SK-N-SH (cell line): ENCODE measurements at regions not wholly inside any gene's neighbourhood (a gene's known extent, or its start where the extent isn't known, plus 50 kb on each side); places are given as distances from the start of the nearest gene placed in this dataset.

Experiments
- CTCF ChIA-PET: fragments of 300-600, 350-600 bp; formaldehyde crosslinking; extraction: SDS; loops from one replicate; lab custom pipeline; 2021; lab: Yijun Ruan, JAX
- POLR2A ChIA-PET: fragments of 350-600 bp; sonication (Branson Sonifier 250); formaldehyde crosslinking; extraction: SDS; loops from one replicate; lab custom pipeline; 2020; ENCODE audit warnings: antibody characterized with exemption, inconsistent platforms; lab: Yijun Ruan, JAX
- DNase-seq: peaks from one replicate; pipeline ENCODE4 v3.0.0; 2012
- H2AFZ ChIP-seq: fragments of 200-600 bp; sonication (generic); 2 replicates; pipeline ENCODE4 v1.8.1; 2016; ENCODE audit warnings: antibody characterized with exemption, mild to moderate bottlenecking, low read depth
- H3F3A ChIP-seq: fragments of 200-600 bp; sonication (generic); replicated peaks from 2 replicates; pipeline ENCODE3; 2016; ENCODE audit warnings: antibody characterized with exemption, mild to moderate bottlenecking; ENCODE audit not compliant: insufficient read depth
- H3K27ac ChIP-seq, 2 experiments: fragments of 200-500 bp in 1 of 2; fragments of 200-600 bp in 1 of 2; sonication (Bioruptor generic) in 1 of 2; sonication (generic), shearing (Covaris generic) in 1 of 2; 2 replicates each; pipeline versions ENCODE4 v1.5.1 to v1.6.1; 2014 to 2016; ENCODE audit warnings: low read depth in 2 of 2, inconsistent platforms in 1 of 2, low read length in 1 of 2, mild to moderate bottlenecking in 1 of 2, mixed read lengths in 1 of 2
- H3K27me3 ChIP-seq: fragments of 200-600 bp; sonication (generic), shearing (Covaris generic); 2 replicates; pipeline ENCODE4 v1.6.1; 2016; ENCODE audit warnings: mixed run types; ENCODE audit not compliant: insufficient read depth
- H3K36me3 ChIP-seq, 2 experiments: fragments of 200-500 bp in 1 of 2; fragments of 200-600 bp in 1 of 2; sonication (Bioruptor generic) in 1 of 2; sonication (generic) in 1 of 2; replicated peaks in 1 of 2; 2 replicates each; pipeline versions ENCODE3 to v1.5.1; 2014 to 2016; ENCODE audit warnings: low read length in 1 of 2, mild to moderate bottlenecking in 1 of 2; ENCODE audit not compliant: insufficient read depth in 2 of 2, control insufficient read depth in 1 of 2
- H3K4me1 ChIP-seq, 2 experiments: fragments of 200-500 bp in 1 of 2; fragments of 200-600 bp in 1 of 2; sonication (Bioruptor generic) in 1 of 2; sonication (generic), shearing (Covaris generic) in 1 of 2; 2 replicates each; pipeline versions ENCODE4 v1.5.1 to v1.6.1; 2014 to 2016; ENCODE audit warnings: low read depth in 1 of 2, low read length in 1 of 2, mixed run types in 1 of 2; ENCODE audit not compliant: insufficient read depth in 2 of 2, control insufficient read depth in 1 of 2
- H3K4me2 ChIP-seq: fragments of 200-600 bp; sonication (generic), shearing (Covaris generic); 2 replicates; pipeline ENCODE4 v1.6.1; 2017; ENCODE audit warnings: mixed run types
- H3K4me3 ChIP-seq, 2 experiments: fragments of 200-500 bp in 1 of 2; fragments of 200-600 bp in 1 of 2; sonication (Bioruptor generic) in 1 of 2; sonication (generic), shearing (Covaris generic) in 1 of 2; 2 replicates each; pipeline versions ENCODE4 v1.5.1 to v1.8.1; 2014 to 2016; ENCODE audit warnings: low read depth in 2 of 2, inconsistent platforms in 1 of 2, low read length in 1 of 2, mild to moderate bottlenecking in 1 of 2, mixed read lengths in 1 of 2, moderate library complexity in 1 of 2
- H3K79me2 ChIP-seq: fragments of 200-600 bp; sonication (generic); 2 replicates; pipeline ENCODE4 v1.8.1; 2017; ENCODE audit warnings: mild to moderate bottlenecking; ENCODE audit not compliant: insufficient read depth
- H3K9ac ChIP-seq: fragments of 200-600 bp; sonication (generic); 2 replicates; pipeline ENCODE4 v1.6.1; 2017; ENCODE audit warnings: mixed run types
- H3K9me2 ChIP-seq: fragments of 200-600 bp; sonication (generic); 2 replicates; pipeline ENCODE4 v1.6.1; 2017; ENCODE audit warnings: mixed run types
- H3K9me3 ChIP-seq: fragments of 200-600 bp; sonication (generic); 2 replicates; pipeline ENCODE4 v1.6.1; 2017; ENCODE audit warnings: mixed run types, mild to moderate bottlenecking, moderate library complexity
- H4K20me1 ChIP-seq: fragments of 200-600 bp; sonication (generic); 2 replicates; pipeline ENCODE4 v1.6.1; 2017; ENCODE audit warnings: mild to moderate bottlenecking, mixed run types; ENCODE audit not compliant: insufficient read depth
- CHD2 ChIP-seq: fragments of 150-350 bp; IDR thresholded peaks from 2 replicates; pipeline ENCODE4 v1.6.1; 2018; ENCODE audit warnings: low read length; ENCODE audit not compliant: partially characterized antibody
- EP300 ChIP-seq, 2 experiments: IDR thresholded peaks; 2 replicates each; pipeline versions ENCODE4 v1.4.0 to v1.6.1; 2012; ENCODE audit warnings: borderline replicate concordance in 1 of 2, low read depth in 1 of 2, low read length in 1 of 2
- FOXM1 ChIP-seq: IDR thresholded peaks from 2 replicates; pipeline ENCODE4 v1.4.0; 2012; ENCODE audit warnings: low read depth, mild to moderate bottlenecking
- GABPA ChIP-seq: IDR thresholded peaks from 2 replicates; pipeline ENCODE4 v1.4.0; 2012; ENCODE audit warnings: low read depth, mild to moderate bottlenecking
- JUND ChIP-seq: IDR thresholded peaks from 2 replicates; pipeline ENCODE4 v1.4.0; 2012
- NFIC ChIP-seq: IDR thresholded peaks from 2 replicates; pipeline ENCODE4 v1.4.0; 2012; ENCODE audit warnings: borderline replicate concordance
- RAD21 ChIP-seq: IDR thresholded peaks from 2 replicates; pipeline ENCODE4 v1.6.1; 2012; ENCODE audit warnings: mild to moderate bottlenecking, low read length
- RCOR1 ChIP-seq: fragments of 150-350 bp; IDR thresholded peaks from 2 replicates; pipeline ENCODE4 v1.6.1; 2017; ENCODE audit warnings: antibody characterized with exemption, low read length
- SIN3A ChIP-seq: IDR thresholded peaks from 2 replicates; pipeline ENCODE4 v1.6.1; 2012; ENCODE audit warnings: low read depth, mild to moderate bottlenecking, low read length, moderate library complexity, borderline replicate concordance
- SMC3 ChIP-seq: IDR thresholded peaks from 2 replicates; pipeline ENCODE4 v1.6.1; 2012; ENCODE audit warnings: low read depth, low read length, improper control_type of control experiment
- TAF1 ChIP-seq: IDR thresholded peaks from 2 replicates; pipeline ENCODE4 v1.6.1; 2012; ENCODE audit warnings: low read depth, mild to moderate bottlenecking, low read length, moderate library complexity, borderline replicate concordance
- TCF12 ChIP-seq: IDR thresholded peaks from 2 replicates; pipeline ENCODE4 v1.4.0; 2012
- TEAD4 ChIP-seq: IDR thresholded peaks from 2 replicates; pipeline ENCODE4 v1.4.0; 2012; ENCODE audit warnings: mild to moderate bottlenecking, borderline replicate concordance; ENCODE audit not compliant: insufficient read depth
- YY1 ChIP-seq: IDR thresholded peaks from 2 replicates; pipeline ENCODE4 v1.4.0; 2012; ENCODE audit warnings: low read depth, mild to moderate bottlenecking
- WGBS: methylation state at CpG from one replicate; pipeline ENCODE4 v1.1.6; 2017; ENCODE audit warnings: low lambda C conversion rate; 5-methylcytosine and 5-hydroxymethylcytosine counted together
- TF ChIP-seq, protein P1 (sequence below): IDR thresholded peaks from 2 replicates; pipeline ENCODE4 v1.6.1; 2012; ENCODE audit warnings: mild to moderate bottlenecking, low read depth, low read length, moderate library complexity
- TF ChIP-seq, protein P2 (sequence below): fragments of 200-600 bp; sonication (generic); IDR thresholded peaks from 2 replicates; pipeline ENCODE4 v1.6.1; 2017; ENCODE audit warnings: antibody characterized with exemption, mild to moderate bottlenecking, moderate library complexity
- TF ChIP-seq, protein P3 (sequence below): IDR thresholded peaks from 2 replicates; pipeline ENCODE4 v1.4.0; 2012; ENCODE audit warnings: low read depth

DNA sequence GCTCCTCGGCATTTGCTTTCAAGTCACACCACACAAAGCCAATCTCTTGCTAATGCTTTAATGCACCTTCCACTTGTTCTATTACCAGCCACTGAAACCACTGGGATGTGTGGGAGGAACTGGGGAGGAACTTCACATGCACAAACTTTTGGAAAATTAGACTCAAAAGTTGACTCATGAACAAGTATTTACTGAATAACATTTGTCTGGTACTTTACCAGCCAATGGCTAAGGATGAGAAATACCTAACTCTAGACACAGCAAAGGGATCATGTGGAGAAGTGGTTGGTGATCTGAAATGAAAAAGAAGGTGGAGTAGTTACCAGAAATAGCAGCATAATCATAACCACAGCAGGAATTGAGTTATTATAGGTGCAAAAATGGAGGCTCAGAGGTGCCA is 554.0 kb upstream of the NOX3 start (continued):
- TF ChIP-seq, protein P1, sequence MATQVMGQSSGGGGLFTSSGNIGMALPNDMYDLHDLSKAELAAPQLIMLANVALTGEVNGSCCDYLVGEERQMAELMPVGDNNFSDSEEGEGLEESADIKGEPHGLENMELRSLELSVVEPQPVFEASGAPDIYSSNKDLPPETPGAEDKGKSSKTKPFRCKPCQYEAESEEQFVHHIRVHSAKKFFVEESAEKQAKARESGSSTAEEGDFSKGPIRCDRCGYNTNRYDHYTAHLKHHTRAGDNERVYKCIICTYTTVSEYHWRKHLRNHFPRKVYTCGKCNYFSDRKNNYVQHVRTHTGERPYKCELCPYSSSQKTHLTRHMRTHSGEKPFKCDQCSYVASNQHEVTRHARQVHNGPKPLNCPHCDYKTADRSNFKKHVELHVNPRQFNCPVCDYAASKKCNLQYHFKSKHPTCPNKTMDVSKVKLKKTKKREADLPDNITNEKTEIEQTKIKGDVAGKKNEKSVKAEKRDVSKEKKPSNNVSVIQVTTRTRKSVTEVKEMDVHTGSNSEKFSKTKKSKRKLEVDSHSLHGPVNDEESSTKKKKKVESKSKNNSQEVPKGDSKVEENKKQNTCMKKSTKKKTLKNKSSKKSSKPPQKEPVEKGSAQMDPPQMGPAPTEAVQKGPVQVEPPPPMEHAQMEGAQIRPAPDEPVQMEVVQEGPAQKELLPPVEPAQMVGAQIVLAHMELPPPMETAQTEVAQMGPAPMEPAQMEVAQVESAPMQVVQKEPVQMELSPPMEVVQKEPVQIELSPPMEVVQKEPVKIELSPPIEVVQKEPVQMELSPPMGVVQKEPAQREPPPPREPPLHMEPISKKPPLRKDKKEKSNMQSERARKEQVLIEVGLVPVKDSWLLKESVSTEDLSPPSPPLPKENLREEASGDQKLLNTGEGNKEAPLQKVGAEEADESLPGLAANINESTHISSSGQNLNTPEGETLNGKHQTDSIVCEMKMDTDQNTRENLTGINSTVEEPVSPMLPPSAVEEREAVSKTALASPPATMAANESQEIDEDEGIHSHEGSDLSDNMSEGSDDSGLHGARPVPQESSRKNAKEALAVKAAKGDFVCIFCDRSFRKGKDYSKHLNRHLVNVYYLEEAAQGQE = no peak
- TF ChIP-seq SMC3 = no peak
- no peak for TF ChIP-seq NFIC
- no peak for TF ChIP-seq TCF12
- TF ChIP-seq EP300 (IDR thresholded peaks at IDR 0.05; ENCODE audit: borderline replicate concordance in 1 of 2, low read depth in 1 of 2, low read length in 1 of 2) = no peak
- no peak for TF ChIP-seq TAF1
- TF ChIP-seq, all 33 proteins: peak for 0

- TF ChIP-seq RCOR1 (no peak), TEAD4 (no peak), CHD2 (no peak), FOXM1 (no peak)
- POLR2A ChIA-PET = no interaction called here
- whole genome bisulfite sequencing = 35% methylated on average over 2 of the region's 2 CpGs
These were observed 549.2 kb upstream of the NOX3 start for GRCh38 chr6:156004796-156005195.

GRCh38 chr6:155996151-155996550 is 540.5 kb upstream of the NOX3 start:
- CTCF ChIA-PET = no interaction called here
- H3K36me3 ChIP-seq = no peaks in the 10 kb centered on the region
- no peak overlapping the region for H3K27ac ChIP-seq
- no peaks in the 10 kb centered on the region for H3K27me3 ChIP-seq
- H2AFZ ChIP-seq = no peak overlapping the region
- WGBS = 77% methylated on average over 1 of the region's 1 CpG
- POLR2A ChIA-PET = no interaction called here
- H3K4me3 ChIP-seq = no peak overlapping the region
- no peak for DNase-seq
- no peak overlapping the region for H3K4me2 ChIP-seq
- no peaks in the 10 kb centered on the region for H3F3A ChIP-seq
- H3K79me2 ChIP-seq = no peaks in the 10 kb centered on the region
- H3K9ac ChIP-seq = no peak overlapping the region
- no peaks in the 10 kb centered on the region; a peak in 1 of 4 replicates for H3K4me1 ChIP-seq
- no peaks in the 10 kb centered on the region for H4K20me1 ChIP-seq
- H3K9me3 ChIP-seq = no peaks in the 10 kb centered on the region
- H3K9me2 ChIP-seq = no peaks in the 10 kb centered on the region
- TF ChIP-seq FOXM1 (no peak), TEAD4 (no peak), RCOR1 (no peak), RAD21 (no peak), SIN3A (no peak), YY1 (no peak), JUND (no peak), NFIC (no peak), SMC3 (no peak), GABPA (no peak)
- TF ChIP-seq, protein P2, sequence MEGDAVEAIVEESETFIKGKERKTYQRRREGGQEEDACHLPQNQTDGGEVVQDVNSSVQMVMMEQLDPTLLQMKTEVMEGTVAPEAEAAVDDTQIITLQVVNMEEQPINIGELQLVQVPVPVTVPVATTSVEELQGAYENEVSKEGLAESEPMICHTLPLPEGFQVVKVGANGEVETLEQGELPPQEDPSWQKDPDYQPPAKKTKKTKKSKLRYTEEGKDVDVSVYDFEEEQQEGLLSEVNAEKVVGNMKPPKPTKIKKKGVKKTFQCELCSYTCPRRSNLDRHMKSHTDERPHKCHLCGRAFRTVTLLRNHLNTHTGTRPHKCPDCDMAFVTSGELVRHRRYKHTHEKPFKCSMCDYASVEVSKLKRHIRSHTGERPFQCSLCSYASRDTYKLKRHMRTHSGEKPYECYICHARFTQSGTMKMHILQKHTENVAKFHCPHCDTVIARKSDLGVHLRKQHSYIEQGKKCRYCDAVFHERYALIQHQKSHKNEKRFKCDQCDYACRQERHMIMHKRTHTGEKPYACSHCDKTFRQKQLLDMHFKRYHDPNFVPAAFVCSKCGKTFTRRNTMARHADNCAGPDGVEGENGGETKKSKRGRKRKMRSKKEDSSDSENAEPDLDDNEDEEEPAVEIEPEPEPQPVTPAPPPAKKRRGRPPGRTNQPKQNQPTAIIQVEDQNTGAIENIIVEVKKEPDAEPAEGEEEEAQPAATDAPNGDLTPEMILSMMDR = no peak
- TF ChIP-seq, protein P1 = no peak
- TF ChIP-seq, protein P3, sequence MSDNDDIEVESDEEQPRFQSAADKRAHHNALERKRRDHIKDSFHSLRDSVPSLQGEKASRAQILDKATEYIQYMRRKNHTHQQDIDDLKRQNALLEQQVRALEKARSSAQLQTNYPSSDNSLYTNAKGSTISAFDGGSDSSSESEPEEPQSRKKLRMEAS = no peak

More at GRCh38 chr6:156004796-156005195, 549.2 kb upstream of the NOX3 start:
- no peak overlapping the region for H3K4me2 ChIP-seq
- no peak for DNase-seq
- H3K4me3 ChIP-seq = no peak overlapping the region
- H3K36me3 ChIP-seq = no peaks in the 10 kb centered on the region
- H3K4me1 ChIP-seq = no peaks in the 10 kb centered on the region
- H3K9me3 ChIP-seq = no peaks in the 10 kb centered on the region
- no peak overlapping the region for H3K9ac ChIP-seq
- H3F3A ChIP-seq = no peaks in the 10 kb centered on the region
- H4K20me1 ChIP-seq = no peaks in the 10 kb centered on the region
- no peak overlapping the region for H3K27ac ChIP-seq
- no peaks in the 10 kb centered on the region for H3K79me2 ChIP-seq
- no peaks in the 10 kb centered on the region for H3K27me3 ChIP-seq
- H3K9me2 ChIP-seq = no peaks in the 10 kb centered on the region
- CTCF ChIA-PET = no interaction called here
- H2AFZ ChIP-seq = no peak overlapping the region
